Activated CD4-positive, alpha-beta memory T cell treated with anti-CD3 and anti-CD28 coated beads, Interleukin-2, amount 10 ng/mL, durations not matched to agents 7 days and 5 days (primary cell): ENCODE measurements at regions not wholly inside any gene's neighbourhood (a gene's known extent, or its start where the extent isn't known, plus 50 kb on each side); places are given as distances from the start of the nearest gene placed in this dataset.

Source experiments
- CTCF ChIA-PET: fragments of 350-600 bp; sonication (Branson Sonifier 250); formaldehyde crosslinking; loops from one replicate; lab custom pipeline; 2021; ENCODE audit warnings: antibody characterized with exemption, inconsistent platforms; lab: Charles Lee
- POLR2A ChIA-PET: fragments of 350-600 bp; sonication (Branson Sonifier 250); formaldehyde crosslinking; loops from one replicate; lab custom pipeline; 2021; ENCODE audit warnings: antibody characterized with exemption; lab: Charles Lee
- DNase-seq: peaks from one replicate; pipeline ENCODE4 v3.0.0-alpha.2; 2020
- H3K27ac Mint-ChIP-seq: one replicate; pipeline ENCODE4 v1.8.0; 2021; ENCODE audit warnings: mild to moderate bottlenecking, mixed read lengths
- H3K27me3 Mint-ChIP-seq: one replicate; pipeline ENCODE4 v1.8.0; 2021; ENCODE audit warnings: mixed read lengths
- H3K36me3 Mint-ChIP-seq: one replicate; pipeline ENCODE4 v1.8.0; 2021; ENCODE audit warnings: low read depth, mixed read lengths
- H3K4me1 Mint-ChIP-seq: one replicate; pipeline ENCODE4 v1.8.0; 2021; ENCODE audit warnings: mixed read lengths
- H3K4me3 Mint-ChIP-seq: one replicate; pipeline ENCODE4 v1.8.0; 2021; ENCODE audit warnings: mild to moderate bottlenecking, mixed read lengths
- H3K9me3 Mint-ChIP-seq: one replicate; pipeline ENCODE4 v1.8.0; 2021; ENCODE audit warnings: mixed read lengths

DNA sequence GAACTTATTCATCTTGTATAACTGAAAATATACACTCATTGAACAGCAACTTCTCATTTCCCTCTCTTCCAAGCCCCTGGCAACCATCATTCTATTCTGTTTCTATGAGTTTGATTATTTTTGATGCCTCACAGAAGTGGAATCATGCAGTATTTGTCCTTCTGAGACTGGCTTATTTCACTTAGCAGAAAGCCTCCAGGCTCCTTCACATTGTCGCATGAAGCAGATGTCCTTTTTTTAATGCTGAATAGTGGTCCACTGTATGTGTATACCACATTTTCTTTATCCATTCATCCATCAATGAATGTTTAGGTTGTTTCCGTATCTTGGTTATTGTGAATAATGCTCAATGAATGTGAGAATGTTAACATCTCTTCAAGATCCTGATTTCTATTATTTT lies 238.2 kb upstream of the KLF14 start:
- Mint-ChIP-seq H3K4me1 (peaks cover 82% of the 10 kb centered on the region), H3K9me3 (peaks cover 21% of the 10 kb centered on the region), H3K4me3 (no peak overlapping the region), H3K27ac (peak overlapping the region; percentile 19), H3K36me3 (peaks cover 54% of the 10 kb centered on the region), H3K27me3 (no peaks in the 10 kb centered on the region)
- no peak for DNase-seq
- CTCF ChIA-PET: interaction anchor here (0.7 to 3.1 kb wide), 5 partner anchors 10 to 80 kb away, joined by 3 to 30 read pairs (median 11); no protein-coding TSS in a partner anchor
- POLR2A ChIA-PET: interaction anchor here (0.7 to 4.0 kb wide), 8 partner anchors 8 to 61 kb away, joined by 3 to 125 read pairs (median 10); no protein-coding TSS in a partner anchor

DNA sequence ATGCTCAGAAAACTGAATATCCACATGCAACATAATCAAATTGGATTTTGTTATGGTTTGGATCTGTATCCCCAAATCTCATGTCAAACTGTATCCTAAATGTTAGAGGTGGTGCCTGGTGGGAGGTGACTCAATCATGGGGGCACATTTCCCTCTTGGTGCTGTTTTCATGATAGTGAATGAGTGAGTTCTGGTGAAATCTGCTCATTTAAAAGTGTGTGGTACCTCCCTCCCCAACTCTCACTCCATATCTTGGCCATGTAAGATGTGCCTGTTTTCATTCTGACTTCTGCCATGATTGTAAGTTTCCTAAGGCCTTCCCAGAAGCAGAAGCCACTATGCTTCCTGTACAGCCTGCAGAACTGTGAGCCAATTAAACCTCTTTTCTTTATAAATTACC lies 239.6 kb upstream of the KLF14 start:
- POLR2A ChIA-PET: interaction anchor here (1.2 to 1.6 kb wide), 2 partner anchors 12 to 18 kb away, joined by 4 to 5 read pairs; no protein-coding TSS in a partner anchor
- Mint-ChIP-seq H3K27me3 (no peaks in the 10 kb centered on the region), H3K4me3 (no peak overlapping the region), H3K4me1 (peaks cover 72% of the 10 kb centered on the region), H3K9me3 (peaks cover 21% of the 10 kb centered on the region), H3K27ac (peak overlapping the region; percentile 26), H3K36me3 (peaks cover 56% of the 10 kb centered on the region)
- CTCF ChIA-PET: interaction anchor here (0.9 kb wide), 1 partner anchor 8 kb away, joined by 3 read pairs; no protein-coding TSS in a partner anchor
- no peak for DNase-seq

DNA sequence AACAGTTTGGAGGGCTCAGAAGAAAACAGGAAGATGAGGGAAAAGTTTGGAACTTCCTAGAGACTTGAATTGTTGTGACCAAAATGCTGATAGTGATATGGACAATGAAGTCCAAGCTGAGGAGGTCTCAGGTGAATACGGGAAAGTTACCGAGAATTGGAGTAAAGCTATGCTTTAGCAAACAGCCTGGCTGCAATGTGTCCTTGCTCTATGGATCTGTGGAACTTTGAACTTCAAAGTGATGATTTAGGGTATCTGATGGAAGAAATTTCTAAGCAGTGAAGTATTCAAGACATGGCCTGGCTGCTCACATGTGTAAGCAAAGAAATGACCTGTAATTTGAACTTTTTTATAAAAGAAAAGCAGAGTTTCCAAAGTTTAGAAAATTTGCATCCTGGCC lies 240.2 kb upstream of the KLF14 start:
- Mint-ChIP-seq H3K4me1 (peaks cover 71% of the 10 kb centered on the region), H3K4me3 (no peak overlapping the region), H3K9me3 (peaks cover 21% of the 10 kb centered on the region), H3K27me3 (no peaks in the 10 kb centered on the region), H3K27ac (peak overlapping the region; percentile 27), H3K36me3 (peaks cover 56% of the 10 kb centered on the region)
- POLR2A ChIA-PET: interaction anchor here (1.2 to 1.6 kb wide), 2 partner anchors 13 to 18 kb away, joined by 4 to 5 read pairs; no protein-coding TSS in a partner anchor
- CTCF ChIA-PET: interaction anchor here (0.9 kb wide), 1 partner anchor 8 kb away, joined by 3 read pairs; no protein-coding TSS in a partner anchor
- no peak for DNase-seq

DNA sequence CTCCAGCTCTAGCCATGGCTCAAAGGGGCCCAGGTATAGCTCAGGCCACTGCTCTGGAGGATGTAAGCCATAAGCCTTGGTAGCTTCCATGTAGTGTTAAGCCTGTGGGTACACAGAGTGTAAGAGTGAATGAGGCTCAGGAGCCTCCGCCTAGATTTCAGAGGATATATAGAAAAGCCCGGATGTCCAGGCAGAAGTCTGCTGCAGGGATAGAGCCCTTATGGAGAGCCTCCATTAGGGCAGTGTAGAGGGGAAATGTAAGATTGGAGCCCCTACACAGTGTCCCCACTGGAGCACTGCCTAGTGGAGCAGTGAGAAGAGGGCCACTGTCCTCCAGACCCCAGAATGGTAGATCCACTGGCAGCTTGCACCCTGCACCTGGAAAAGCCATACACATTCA lies 240.8 kb upstream of the KLF14 start:
- H3K27me3 Mint-ChIP-seq: no peaks in the 10 kb centered on the region
- H3K9me3 Mint-ChIP-seq: peaks cover 21% of the 10 kb centered on the region
- H3K27ac Mint-ChIP-seq: no peak overlapping the region

DNA sequence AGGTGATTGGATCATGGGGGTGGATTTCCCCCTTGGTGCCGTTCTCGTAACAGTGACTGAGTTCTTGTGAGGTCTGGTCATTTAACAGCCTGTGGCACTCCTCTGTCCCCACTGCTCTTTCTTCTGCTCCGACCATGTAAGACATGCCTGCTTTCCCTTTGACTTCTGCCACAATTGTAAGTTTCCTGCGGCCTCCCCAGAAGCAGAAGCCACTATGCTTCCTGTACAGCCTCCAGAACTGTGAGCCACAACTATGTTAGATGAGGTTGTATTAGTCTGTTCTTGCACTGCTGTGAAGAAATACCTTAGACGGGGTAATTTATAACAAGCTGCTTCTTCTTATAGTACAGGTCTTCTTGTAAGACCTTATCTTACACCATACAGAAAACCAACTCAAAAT lies 241.7 kb upstream of the KLF14 start:
- DNase-seq: no peak
- Mint-ChIP-seq H3K27me3 (no peaks in the 10 kb centered on the region), H3K9me3 (peaks cover 21% of the 10 kb centered on the region), H3K4me3 (no peak overlapping the region), H3K4me1 (peaks cover 69% of the 10 kb centered on the region), H3K27ac (peak overlapping the region; percentile 55), H3K36me3 (peaks cover 58% of the 10 kb centered on the region)
- POLR2A ChIA-PET: interaction anchor here (1.9 kb wide), 1 partner anchor 9 kb away, joined by 5 read pairs; no protein-coding TSS in a partner anchor
- CTCF ChIA-PET: interaction anchor here (1.0 kb wide), 1 partner anchor 79 kb away, joined by 3 read pairs; no protein-coding TSS in a partner anchor

More for the DNA sequence above, 240.8 kb upstream of the KLF14 start:
- no peak overlapping the region for H3K4me3 Mint-ChIP-seq
- POLR2A ChIA-PET: interaction anchor here (1.2 to 1.9 kb wide), 3 partner anchors 8 to 19 kb away, joined by 4 to 5 read pairs (median 5); no protein-coding TSS in a partner anchor
- peaks cover 73% of the 10 kb centered on the region for H3K4me1 Mint-ChIP-seq
- CTCF ChIA-PET: no interaction called here
- H3K36me3 Mint-ChIP-seq: peaks cover 58% of the 10 kb centered on the region
- no peak for DNase-seq

DNA sequence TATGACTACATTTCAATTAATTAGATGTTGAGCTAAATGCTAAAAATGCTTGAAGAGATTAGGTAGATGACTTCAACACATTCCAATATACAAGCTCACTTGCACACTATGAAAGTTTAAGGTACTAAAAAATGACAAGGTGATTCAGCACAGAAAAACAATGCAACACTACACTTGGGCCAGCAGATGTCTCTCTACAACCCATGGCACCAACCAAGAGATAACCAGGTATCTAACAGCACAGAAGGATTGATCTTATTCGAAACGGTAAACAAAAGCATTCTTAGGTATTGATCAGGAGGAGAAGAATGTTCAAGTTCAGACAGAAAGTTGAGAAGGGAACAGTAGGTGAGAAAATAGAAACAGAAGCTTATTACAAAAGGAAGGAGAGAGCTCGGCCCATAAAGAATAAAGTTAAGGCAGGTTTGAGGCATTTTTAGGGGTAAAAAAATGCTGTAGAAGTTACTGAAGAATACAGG lies 248.2 kb upstream of the KLF14 start:
- Mint-ChIP-seq H3K4me3 (no peak overlapping the region), H3K9me3 (no peaks in the 10 kb centered on the region), H3K27ac (no peak overlapping the region), H3K36me3 (peaks cover 23% of the 10 kb centered on the region), H3K4me1 (peaks cover 46% of the 10 kb centered on the region), H3K27me3 (no peaks in the 10 kb centered on the region)
- ChIA-PET POLR2A (interaction anchor here (0.6 to 6.0 kb wide), 26 partner anchors 8 to 128 kb away, joined by 3 to 43 read pairs (median 5); no protein-coding TSS in a partner anchor), CTCF (interaction anchor here (0.6 to 4.2 kb wide), 39 partner anchors 8 to 519 kb away, joined by 3 to 51 read pairs (median 5); no protein-coding TSS in a partner anchor)
- no peak for DNase-seq

DNA sequence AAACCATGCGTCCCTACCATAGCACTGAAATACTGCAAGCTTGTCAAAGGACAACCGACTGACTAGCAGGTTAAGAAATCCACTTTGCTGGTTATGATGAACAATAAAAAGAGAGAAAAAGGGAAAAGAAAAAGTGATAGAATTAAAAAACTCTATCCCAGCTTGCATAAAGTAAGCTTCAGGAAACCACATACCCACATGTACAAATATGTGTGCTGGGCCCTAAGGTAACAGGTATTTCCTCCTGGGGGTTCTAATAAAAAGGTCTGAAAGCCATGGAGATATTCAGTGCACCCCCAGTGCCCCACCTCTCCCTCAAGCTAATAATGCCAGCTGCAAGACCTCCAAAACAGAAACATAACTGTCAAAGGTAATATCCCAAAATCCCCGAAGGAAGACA lies 248.6 kb upstream of the KLF14 start:
- no peak overlapping the region for H3K4me3 Mint-ChIP-seq
- DNase-seq: no peak
- H3K9me3 Mint-ChIP-seq: no peaks in the 10 kb centered on the region
- no peak overlapping the region for H3K27ac Mint-ChIP-seq
- peaks cover 22% of the 10 kb centered on the region for H3K36me3 Mint-ChIP-seq
- POLR2A ChIA-PET: interaction anchor here (0.6 to 6.0 kb wide), 22 partner anchors 12 to 127 kb away, joined by 3 to 43 read pairs (median 5); no protein-coding TSS in a partner anchor
- H3K4me1 Mint-ChIP-seq: peaks cover 50% of the 10 kb centered on the region
- H3K27me3 Mint-ChIP-seq: no peaks in the 10 kb centered on the region
- CTCF ChIA-PET: interaction anchor here (0.6 to 4.2 kb wide), 32 partner anchors 9 to 518 kb away, joined by 3 to 51 read pairs (median 6); no protein-coding TSS in a partner anchor

DNA sequence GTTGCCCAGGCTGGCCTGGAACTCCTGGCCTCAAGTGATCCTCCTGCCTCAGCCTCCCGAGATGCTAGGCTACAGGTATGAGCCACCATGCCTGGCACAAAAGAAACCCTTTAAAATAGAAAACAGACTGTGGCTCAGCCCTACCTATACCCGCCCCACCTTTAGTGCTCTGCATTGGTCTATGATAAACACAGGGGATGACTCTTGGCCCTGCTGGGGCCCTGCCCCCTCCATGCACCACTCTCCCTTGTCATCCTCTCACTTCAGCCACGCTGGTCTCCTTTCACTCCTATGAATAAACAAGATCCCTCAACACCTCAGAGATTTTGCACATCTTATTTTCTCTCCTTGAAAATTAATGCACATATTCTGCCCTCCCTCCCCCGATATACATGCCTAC lies 251.4 kb upstream of the KLF14 start:
- Mint-ChIP-seq H3K36me3 (peaks cover 23% of the 10 kb centered on the region), H3K27ac (peak overlapping the region; percentile 57), H3K4me1 (peaks cover 58% of the 10 kb centered on the region), H3K4me3 (no peak overlapping the region), H3K9me3 (no peaks in the 10 kb centered on the region), H3K27me3 (no peaks in the 10 kb centered on the region)
- CTCF ChIA-PET: interaction anchor here (1.0 to 1.9 kb wide), 4 partner anchors 11 to 89 kb away, joined by 3 to 6 read pairs (median 4); no protein-coding TSS in a partner anchor
- POLR2A ChIA-PET: interaction anchor here (1.3 to 1.9 kb wide), 2 partner anchors 10 to 25 kb away, joined by 6 to 7 read pairs; no protein-coding TSS in a partner anchor
- DNase-seq: no peak

DNA sequence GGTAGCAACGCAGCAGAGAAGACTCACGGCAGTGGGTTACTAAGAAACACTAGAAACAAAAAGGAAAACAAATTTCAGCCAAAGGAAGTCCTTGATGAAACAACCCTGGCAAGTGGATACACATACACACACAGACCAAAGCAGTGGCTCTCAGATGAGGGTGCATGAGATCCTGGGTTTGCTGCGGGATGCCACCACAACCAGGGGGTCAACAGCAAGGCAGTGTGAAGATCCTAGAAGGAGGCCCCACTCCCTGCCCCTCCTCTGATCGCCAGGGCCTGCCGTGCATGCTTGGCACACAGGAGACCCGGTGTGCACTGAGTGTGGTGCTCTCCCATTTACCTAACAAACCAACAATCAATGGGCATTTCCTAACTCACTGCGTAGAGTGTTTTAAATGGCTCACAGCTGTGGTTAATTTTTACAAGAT lies 252.3 kb upstream of the KLF14 start:
- H3K4me3 Mint-ChIP-seq: peak overlapping the region; percentile 19

DNA sequence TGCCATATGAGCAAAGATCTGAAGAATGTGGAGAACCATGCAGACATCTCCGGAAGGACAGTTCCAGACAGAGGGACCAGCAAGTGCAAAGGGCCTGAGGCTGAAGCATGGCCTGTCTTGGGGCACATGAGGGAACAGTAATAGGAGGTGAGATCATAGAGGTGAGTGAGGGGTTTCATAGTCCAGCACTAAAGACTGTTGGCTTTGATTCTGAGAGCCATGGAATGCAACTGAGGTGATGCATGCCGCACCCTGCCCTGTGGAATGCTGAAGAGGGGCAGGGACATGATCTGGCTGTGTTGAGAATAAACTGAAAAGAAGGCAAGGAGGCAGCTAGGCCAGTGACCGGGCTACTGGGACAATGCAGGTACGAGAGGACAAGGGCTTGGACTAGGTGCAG lies 253.1 kb upstream of the KLF14 start:
- DNase-seq: no peak
- no peak overlapping the region for H3K4me3 Mint-ChIP-seq
- no peaks in the 10 kb centered on the region for H3K9me3 Mint-ChIP-seq
- CTCF ChIA-PET: interaction anchor here (2.0 kb wide), 1 partner anchor 16 kb away, joined by 8 read pairs; no protein-coding TSS in a partner anchor
- H3K27me3 Mint-ChIP-seq: no peaks in the 10 kb centered on the region
- H3K4me1 Mint-ChIP-seq: peaks cover 73% of the 10 kb centered on the region
- no peak overlapping the region for H3K27ac Mint-ChIP-seq
- POLR2A ChIA-PET: interaction anchor here (1.0 kb wide), 1 partner anchor 46 kb away, joined by 4 read pairs; no protein-coding TSS in a partner anchor
- peaks cover 25% of the 10 kb centered on the region for H3K36me3 Mint-ChIP-seq

More for the DNA sequence above, 252.3 kb upstream of the KLF14 start:
- ChIA-PET POLR2A (interaction anchor here (0.9 to 1.9 kb wide), 3 partner anchors 9 to 42 kb away, joined by 3 to 7 read pairs (median 6); no protein-coding TSS in a partner anchor), CTCF (interaction anchor here (0.9 to 1.9 kb wide), 4 partner anchors 10 to 90 kb away, joined by 3 to 6 read pairs (median 4); no protein-coding TSS in a partner anchor)
- peak overlapping the region; percentile 57 for H3K27ac Mint-ChIP-seq
- DNase-seq: no peak
- H3K36me3 Mint-ChIP-seq: peaks cover 23% of the 10 kb centered on the region
- no peaks in the 10 kb centered on the region for H3K27me3 Mint-ChIP-seq
- H3K4me1 Mint-ChIP-seq: peaks cover 65% of the 10 kb centered on the region
- H3K9me3 Mint-ChIP-seq: no peaks in the 10 kb centered on the region

DNA sequence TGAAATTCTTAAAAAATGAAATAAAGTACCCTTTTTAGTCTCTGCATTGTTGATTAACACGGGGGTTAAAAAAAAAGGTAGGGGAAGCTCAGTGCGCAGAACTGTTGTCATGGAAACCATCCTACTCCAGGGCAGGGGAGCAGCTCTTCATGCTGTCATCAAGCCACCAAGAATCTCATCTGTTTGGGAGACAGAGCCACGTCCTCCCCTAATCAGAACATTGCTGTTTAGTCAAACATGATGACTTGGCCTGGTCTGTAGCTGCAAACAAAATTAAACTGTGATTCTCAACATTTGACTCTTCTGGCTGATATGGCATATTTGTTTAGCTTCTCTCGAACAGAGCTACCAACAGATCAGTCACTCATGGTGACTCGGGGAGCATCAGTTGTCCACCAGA lies 254.4 kb upstream of the KLF14 start:
- peak overlapping the region; percentile 77 for H3K27ac Mint-ChIP-seq
- H3K4me3 Mint-ChIP-seq: no peak overlapping the region
- H3K36me3 Mint-ChIP-seq: peaks cover 28% of the 10 kb centered on the region
- no peaks in the 10 kb centered on the region for H3K9me3 Mint-ChIP-seq
- H3K27me3 Mint-ChIP-seq: no peaks in the 10 kb centered on the region
- ChIA-PET POLR2A (interaction anchor here (0.8 to 1.8 kb wide), 19 partner anchors 8 to 77 kb away, joined by 3 to 10 read pairs (median 4); no protein-coding TSS in a partner anchor), CTCF (interaction anchor here (0.9 to 2.0 kb wide), 11 partner anchors 9 to 91 kb away, joined by 3 to 9 read pairs (median 4); no protein-coding TSS in a partner anchor)
- DNase-seq: no peak
- peaks cover 80% of the 10 kb centered on the region for H3K4me1 Mint-ChIP-seq

DNA sequence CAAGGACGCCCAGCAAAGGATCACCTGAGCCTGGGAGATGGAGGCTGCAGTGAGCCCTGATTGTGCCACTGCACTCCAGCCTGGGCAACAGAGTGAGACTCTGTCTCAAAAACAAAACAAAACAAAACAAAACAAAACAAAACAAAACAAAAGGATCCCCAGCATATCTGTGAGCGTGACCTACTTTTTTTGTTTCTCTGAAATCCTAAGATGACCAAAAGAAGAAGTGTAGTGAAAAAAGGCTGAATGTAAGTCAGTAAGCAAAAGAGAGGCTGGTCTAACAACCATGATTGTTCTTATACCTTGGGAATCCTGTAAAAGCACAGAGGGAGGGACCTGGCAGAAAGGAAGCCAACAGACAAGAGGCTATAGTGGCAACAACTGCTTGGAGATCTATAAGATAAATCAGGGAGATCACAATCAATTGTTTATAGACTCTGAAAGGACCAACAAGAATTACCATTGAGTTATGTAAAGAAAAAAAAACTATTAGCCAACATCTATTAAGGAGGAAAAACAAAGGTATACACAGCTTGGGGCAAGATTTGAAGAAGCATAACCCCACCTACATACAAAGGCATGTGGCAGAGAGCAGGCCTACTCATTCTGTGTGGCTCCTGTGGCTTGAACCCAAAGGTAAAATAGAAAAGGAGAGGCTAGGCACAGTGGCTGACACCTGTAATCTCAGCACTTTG lies 255.2 kb upstream of the KLF14 start:
- no peak for DNase-seq

More for the DNA sequence above, 255.2 kb upstream of the KLF14 start:
- ChIA-PET POLR2A (interaction anchor here (0.8 to 1.8 kb wide), 22 partner anchors 9 to 117 kb away, joined by 3 to 10 read pairs (median 4); no protein-coding TSS in a partner anchor), CTCF (interaction anchor here (0.7 to 2.0 kb wide), 11 partner anchors 8 to 93 kb away, joined by 3 to 9 read pairs (median 4); no protein-coding TSS in a partner anchor)
- Mint-ChIP-seq H3K36me3 (peaks cover 30% of the 10 kb centered on the region), H3K4me1 (peaks cover 86% of the 10 kb centered on the region), H3K27me3 (no peaks in the 10 kb centered on the region), H3K9me3 (no peaks in the 10 kb centered on the region), H3K4me3 (no peak overlapping the region), H3K27ac (peak overlapping the region; percentile 77)
